ENCODE measurements at regions not wholly inside any gene's neighbourhood (a gene's known extent, or its start where the extent isn't known, plus 50 kb on each side); places are given as distances from the start of the nearest gene placed in this dataset.
A peak's percentile ranks its signal among the peaks of the same experiment; 100 is the strongest.

DNA sequence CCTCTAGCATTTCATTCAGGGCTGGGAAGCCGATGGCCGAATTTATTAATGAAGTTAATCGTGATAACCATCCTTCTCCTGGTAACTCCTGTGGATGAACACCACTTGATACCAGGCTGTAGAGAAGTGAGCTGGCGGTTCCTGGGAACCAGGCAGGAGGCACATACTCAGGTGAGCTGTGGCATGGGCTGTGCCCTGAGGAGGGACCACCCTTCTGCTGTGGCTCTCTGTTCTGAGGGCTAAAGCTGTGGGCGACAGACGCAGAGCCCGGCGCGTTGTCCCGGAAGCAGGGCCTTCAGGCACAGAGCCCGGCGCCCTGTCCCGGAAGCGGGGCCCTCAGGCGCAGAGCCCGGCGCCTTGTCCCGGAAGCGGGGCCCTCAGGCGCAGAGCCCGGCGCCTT, 462.3 kb upstream of the SALL3 start:
- DNase-seq, result no peak

DNA sequence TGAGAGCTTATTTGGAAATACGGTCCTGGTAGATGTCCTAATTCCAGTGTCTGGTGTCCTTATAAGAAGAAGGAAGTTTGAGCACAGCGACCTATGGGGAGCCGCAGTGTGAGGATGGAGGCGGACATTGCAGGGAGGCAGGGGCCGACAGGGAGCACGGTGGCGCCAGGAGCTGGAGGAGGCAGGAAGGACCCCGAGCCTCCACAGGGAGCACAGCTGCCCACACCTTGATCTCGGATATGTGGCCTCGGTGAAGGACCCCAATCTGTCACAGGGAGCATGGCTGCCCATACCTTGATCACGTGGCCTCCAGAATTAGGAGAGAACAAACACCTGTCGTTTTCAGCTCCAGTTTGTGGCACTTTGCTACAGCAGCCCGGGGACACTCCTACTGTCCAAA, 461.6 kb upstream of the SALL3 start:
- no peak for DNase-seq

GRCh38 chr18:78518805-78519204, 460.8 kb upstream of the SALL3 start:
- DNase-seq, result no peak

- DNase-seq, result no peak
These were observed 460.1 kb upstream of the SALL3 start for GRCh38 chr18:78519394-78520062.

DNA sequence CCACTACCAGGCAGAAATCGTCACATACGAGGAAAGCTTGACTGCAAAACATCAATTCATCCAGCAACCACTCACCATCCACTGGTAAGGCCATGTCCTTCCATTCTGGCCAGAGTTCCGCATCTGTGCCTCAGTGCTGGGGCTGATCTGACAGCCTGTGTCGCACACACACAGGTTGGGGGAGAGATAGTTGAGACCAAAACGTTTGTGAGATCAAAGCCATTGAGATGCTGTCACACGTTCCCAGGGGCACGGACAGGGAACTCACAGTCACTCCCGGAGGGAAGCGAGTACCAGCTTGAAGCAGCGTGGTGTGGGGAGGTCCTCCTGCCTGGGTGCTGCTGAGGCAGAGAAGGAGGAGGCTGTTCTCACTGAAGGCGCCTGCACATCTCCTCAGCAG, 458.5 kb upstream of the SALL3 start:
- DNase-seq, result no peak

GRCh38 chr18:78521744-78522143, 457.9 kb upstream of the SALL3 start:
- no peak for DNase-seq

DNA sequence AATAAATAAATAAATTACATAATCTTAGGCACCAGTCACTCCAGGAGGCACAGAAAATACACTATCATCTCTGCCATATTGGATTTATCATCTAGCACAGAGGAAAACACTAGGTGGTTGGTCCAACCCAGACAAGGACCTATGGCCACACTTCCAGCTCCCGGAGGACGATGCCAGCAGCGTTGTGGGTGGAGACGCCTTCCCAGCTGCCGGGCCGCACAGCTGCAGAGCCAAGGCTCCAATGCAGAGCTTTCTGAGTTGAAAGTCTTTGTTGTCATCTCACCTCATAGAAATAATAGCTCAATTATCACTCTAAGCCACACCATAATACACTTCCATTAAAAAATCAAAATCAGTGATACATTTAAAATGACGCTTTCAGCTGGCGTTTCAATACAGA, 457.1 kb upstream of the SALL3 start:
- no peak for DNase-seq

- no peak for DNase-seq
These were observed 455.8 kb upstream of the SALL3 start for GRCh38 chr18:78523850-78524249.

- DNase-seq, result no peak
These were observed 454.1 kb upstream of the SALL3 start for GRCh38 chr18:78525366-78526111.

DNA sequence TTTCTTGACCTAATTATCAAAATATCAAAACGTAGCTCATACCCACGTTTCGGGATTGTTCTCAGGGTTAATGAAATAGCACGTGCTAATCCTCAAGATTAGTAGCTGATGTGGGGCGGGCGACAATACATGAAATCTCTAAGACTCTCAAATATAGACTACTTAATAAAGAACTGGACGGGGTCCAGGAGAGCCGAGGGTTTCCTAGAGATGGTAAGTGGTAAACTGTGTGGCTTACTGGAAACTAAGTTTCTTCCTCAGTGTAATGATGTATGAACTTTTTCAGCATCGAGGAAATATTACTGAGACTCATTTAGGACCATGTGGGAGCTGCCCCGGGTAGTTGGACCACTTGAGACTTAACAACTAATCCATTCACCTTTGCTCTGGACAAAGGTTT, 453.3 kb upstream of the SALL3 start:
- no peak for DNase-seq

GRCh38 chr18:78526923-78527711, 452.5 kb upstream of the SALL3 start:
- DNase-seq, result no peak

- DNase-seq, result no peak
These were observed 451.6 kb upstream of the SALL3 start for GRCh38 chr18:78527984-78528383.

- DNase-seq, result no peak
These were observed 451.0 kb upstream of the SALL3 start for GRCh38 chr18:78528411-78529258.

- no peak for DNase-seq
These were observed 448.0 kb upstream of the SALL3 start for GRCh38 chr18:78531637-78532036.

DNA sequence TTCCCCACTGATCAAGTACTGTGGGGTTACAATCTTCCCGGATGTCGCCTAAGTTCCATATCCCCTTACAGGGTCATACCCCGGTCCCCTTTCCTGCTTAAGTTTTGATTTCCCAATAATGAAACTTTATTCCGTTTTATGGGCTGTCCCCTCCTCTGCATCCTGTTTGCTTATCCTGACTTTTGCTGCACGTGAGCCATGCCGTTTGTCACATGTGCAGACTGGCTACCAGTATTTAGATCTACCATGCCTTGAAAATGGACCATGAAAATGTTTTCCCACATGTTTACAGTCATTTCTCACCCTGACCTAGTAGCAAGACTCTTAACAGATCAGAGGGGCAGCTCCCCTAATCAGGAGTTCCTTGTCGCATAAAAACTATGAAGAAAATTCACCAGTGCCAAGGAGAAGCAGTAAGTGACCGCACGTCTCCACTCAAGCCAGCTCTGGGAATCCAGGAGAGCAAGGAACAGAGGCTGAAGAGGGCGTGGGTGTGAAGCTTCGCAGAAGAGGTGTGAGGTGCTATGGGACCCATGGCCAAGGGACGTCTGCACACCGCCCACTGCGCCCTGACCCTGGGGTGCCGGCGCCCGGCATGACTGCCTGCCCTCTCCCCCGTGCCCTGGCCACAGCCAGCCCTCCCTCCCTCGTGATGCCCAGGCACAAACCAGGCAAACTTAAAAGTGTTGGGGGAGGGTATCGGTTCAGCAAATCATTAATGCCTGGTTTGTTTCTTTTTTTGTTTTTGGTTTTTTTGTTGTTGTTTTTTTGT, 440.8 kb upstream of the SALL3 start:
- no peak for DNase-seq

DNA sequence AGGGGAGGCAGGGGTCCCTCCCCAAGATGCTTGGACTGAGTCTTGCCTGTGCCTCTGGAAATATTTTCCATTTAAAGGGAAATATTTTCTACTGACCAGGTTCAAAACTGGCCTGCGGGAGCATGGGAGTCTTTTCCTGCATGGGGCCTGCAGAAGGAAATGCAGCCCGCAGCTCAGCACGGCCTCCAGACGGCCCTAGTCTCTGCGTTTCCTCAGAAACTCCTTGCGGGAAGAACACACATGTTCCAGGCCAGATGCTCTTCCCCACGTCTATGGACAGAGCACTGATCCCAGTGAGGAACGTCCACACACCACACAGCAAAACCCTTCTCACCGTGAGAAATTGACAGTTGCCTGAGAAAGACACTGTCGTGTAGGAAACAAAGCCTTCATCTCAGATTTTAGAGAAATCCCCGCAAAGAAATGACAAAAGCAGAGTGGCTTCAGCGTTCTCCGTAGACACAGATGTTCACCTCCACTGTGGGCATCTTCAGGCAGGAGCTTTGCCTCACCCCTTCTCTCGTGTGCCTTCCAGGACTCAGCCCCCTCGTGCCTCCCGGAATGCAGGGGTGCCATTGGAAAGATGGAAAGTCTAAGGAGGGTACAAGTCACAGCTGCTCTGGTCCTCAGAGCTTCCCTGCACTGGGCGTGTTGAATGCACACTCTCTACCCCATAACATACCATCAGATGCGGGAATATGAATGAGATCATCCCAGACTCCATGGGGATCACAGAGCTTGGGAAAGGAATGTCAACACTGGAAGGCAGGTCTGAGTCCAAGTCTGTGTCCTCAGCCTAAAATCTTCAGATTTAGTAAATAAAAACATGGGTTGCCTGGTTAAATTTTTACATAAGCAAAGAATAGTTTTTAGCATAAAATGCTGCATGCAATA, 438.7 kb upstream of the SALL3 start:
- DNase-seq, result no peak

- peak; percentile 12 for DNase-seq
These were observed 437.4 kb upstream of the SALL3 start for GRCh38 chr18:78542204-78542603.

DNA sequence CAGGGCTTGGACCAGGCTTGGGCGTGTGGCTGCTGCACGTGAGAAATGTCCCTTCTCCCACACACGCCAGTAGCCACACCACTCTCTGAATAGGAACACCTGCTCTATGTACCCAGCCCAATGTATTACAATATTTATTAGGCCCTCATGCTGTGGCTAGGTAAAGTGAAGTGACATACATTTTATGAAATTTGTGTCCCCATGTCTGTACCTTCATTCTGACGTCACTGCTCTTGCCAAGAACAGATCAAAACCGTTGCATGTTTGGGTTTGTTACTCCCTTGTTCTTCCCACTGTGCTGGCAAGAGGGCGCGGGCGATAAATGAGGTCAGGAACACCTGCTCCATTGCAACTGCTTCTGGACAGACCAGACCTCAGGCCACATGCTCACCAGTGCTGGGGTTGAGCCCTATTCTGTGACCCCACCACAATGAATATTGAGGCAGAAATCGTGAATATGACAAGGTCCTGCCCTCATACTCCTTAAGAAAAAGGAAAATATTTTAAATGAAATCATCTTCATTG, 436.4 kb upstream of the SALL3 start:
- no peak for DNase-seq

- no peak for DNase-seq
These were observed 433.3 kb upstream of the SALL3 start for GRCh38 chr18:78546281-78546680.

GRCh38 chr18:78547817-78548216, 431.8 kb upstream of the SALL3 start:
- no peak for DNase-seq

All from occipital lobe (tissue), 1 donor.